SK-N-MC (cell line): ENCODE measurements at regions not wholly inside any gene's neighbourhood (a gene's known extent, or its start where the extent isn't known, plus 50 kb on each side); places are given as distances from the start of the nearest gene placed in this dataset.

Source experiments
- EZH2 ChIP-seq: fragments of 200-600 bp; sonication (generic); IDR thresholded peaks from one replicate; pipeline ENCODE4 v1.6.1; 2017; ENCODE audit warnings: antibody characterized with exemption
- FOXP2 ChIP-seq: optimal IDR thresholded peaks from 2 replicates; pipeline ENCODE3; 2011; ENCODE audit warnings: mild to moderate bottlenecking, moderate library complexity; ENCODE audit not compliant: insufficient read depth; ENCODE audit errors: extremely low read length, control extremely low read depth
- POLR2AphosphoS5 ChIP-seq: IDR thresholded peaks from 2 replicates; pipeline ENCODE4 v1.6.1; 2012; ENCODE audit warnings: mild to moderate bottlenecking, low read depth, low read length, borderline replicate concordance

DNA sequence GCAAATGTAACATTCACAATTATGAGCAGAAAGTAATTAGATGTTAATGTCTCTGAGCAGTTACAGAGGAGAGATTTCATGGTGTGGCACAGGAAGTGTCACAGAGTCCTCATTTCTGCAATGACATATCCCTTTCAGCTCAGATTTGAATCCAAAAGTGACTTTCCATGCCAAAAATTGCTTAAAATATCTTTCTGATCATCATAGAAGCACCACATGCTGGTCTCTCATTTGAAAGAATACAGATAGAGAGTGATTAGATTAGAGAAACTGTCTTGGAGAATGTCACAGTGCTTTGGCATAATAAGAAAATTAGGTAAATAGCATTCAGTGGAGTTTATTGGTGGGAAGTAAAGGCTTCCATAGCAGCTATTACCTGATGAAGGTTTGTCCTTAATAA is 383.4 kb upstream of the CDH2 start:
- no peak for TF ChIP-seq EZH2
- no peak for TF ChIP-seq POLR2AphosphoS5
- no peak for TF ChIP-seq FOXP2
